Mononuclear cell (primary cell): ENCODE measurements at regions not wholly inside any gene's neighbourhood (a gene's known extent, or its start where the extent isn't known, plus 50 kb on each side); places are given as distances from the start of the nearest gene placed in this dataset.
"Not testable (repeated sequence)": the region's sequence is repeated elsewhere in the genome, so short reads cannot be mapped to it uniquely, and the experiment has no call there.

ENCODE experiments used
- H3K27me3 ChIP-seq: 2 replicates; pipeline ENCODE4 v1.6.0; 2011; ENCODE audit warnings: low read length, control low read depth; ENCODE audit not compliant: insufficient read depth
- H3K4me1 ChIP-seq: 2 replicates; pipeline ENCODE4 v1.5.1; 2011; ENCODE audit warnings: mild to moderate bottlenecking, low read length, control low read depth; ENCODE audit not compliant: insufficient read depth
- H3K4me3 ChIP-seq: 2 replicates; pipeline ENCODE4 v1.5.1; 2011; ENCODE audit warnings: mild to moderate bottlenecking, low read length, moderate library complexity
- H3K9me3 ChIP-seq: 2 replicates; pipeline ENCODE4 v1.5.1; 2011; ENCODE audit warnings: low read depth, mild to moderate bottlenecking, control low read depth, low read length

- Histone ChIP-seq H3K9me3 (no peaks in the 10 kb centered on the region), H3K27me3 (no peaks in the 10 kb centered on the region), H3K4me1 (no peaks in the 10 kb centered on the region), H3K4me3 (no peak overlapping the region)
These were observed 928.7 kb downstream of the KCNJ2 start for GRCh38 chr17:71098071-71098470.

- Histone ChIP-seq H3K4me1 (no peaks in the 10 kb centered on the region), H3K9me3 (no peaks in the 10 kb centered on the region), H3K4me3 (no peak overlapping the region), H3K27me3 (no peaks in the 10 kb centered on the region)
These were observed 929.8 kb downstream of the KCNJ2 start for GRCh38 chr17:71099003-71099714.

GRCh38 chr17:71102777-71103176, 933.4 kb downstream of the KCNJ2 start:
- Histone ChIP-seq H3K9me3 (no peaks in the 10 kb centered on the region), H3K27me3 (no peaks in the 10 kb centered on the region), H3K4me3 (no peak overlapping the region), H3K4me1 (no peaks in the 10 kb centered on the region)

GRCh38 chr17:71104225-71104624, 934.9 kb downstream of the KCNJ2 start:
- H3K4me1 ChIP-seq = no peaks in the 10 kb centered on the region
- H3K9me3 ChIP-seq = no peaks in the 10 kb centered on the region
- H3K4me3 ChIP-seq = no peak overlapping the region
- H3K27me3 ChIP-seq = no peaks in the 10 kb centered on the region

- not testable (repeated sequence) for H3K4me1 ChIP-seq, H3K27me3 ChIP-seq, H3K9me3 ChIP-seq, H3K4me3 ChIP-seq
These were observed 936.7 kb downstream of the KCNJ2 start for GRCh38 chr17:71106056-71106455.

- Histone ChIP-seq H3K9me3 (no peaks in the 10 kb centered on the region), H3K27me3 (no peaks in the 10 kb centered on the region), H3K4me1 (no peaks in the 10 kb centered on the region), H3K4me3 (no peak overlapping the region)
These were observed 937.8 kb downstream of the KCNJ2 start for GRCh38 chr17:71107136-71107535.

- no peaks in the 10 kb centered on the region for H3K9me3 ChIP-seq
- H3K27me3 ChIP-seq = no peaks in the 10 kb centered on the region
- no peaks in the 10 kb centered on the region for H3K4me1 ChIP-seq
- no peak overlapping the region for H3K4me3 ChIP-seq
These were observed 940.4 kb downstream of the KCNJ2 start for GRCh38 chr17:71109697-71110096.

GRCh38 chr17:71110326-71110725, 941.0 kb downstream of the KCNJ2 start:
- H3K9me3 ChIP-seq = no peaks in the 10 kb centered on the region
- no peak overlapping the region for H3K4me3 ChIP-seq
- no peaks in the 10 kb centered on the region for H3K27me3 ChIP-seq
- H3K4me1 ChIP-seq = no peaks in the 10 kb centered on the region

- Histone ChIP-seq H3K4me3 (no peak overlapping the region), H3K4me1 (no peaks in the 10 kb centered on the region), H3K9me3 (no peaks in the 10 kb centered on the region), H3K27me3 (no peaks in the 10 kb centered on the region)
These were observed 942.1 kb downstream of the KCNJ2 start for GRCh38 chr17:71111460-71111859.

- H3K4me1 ChIP-seq = no peaks in the 10 kb centered on the region
- H3K4me3 ChIP-seq = no peak overlapping the region
- no peaks in the 10 kb centered on the region for H3K27me3 ChIP-seq
- H3K9me3 ChIP-seq = no peaks in the 10 kb centered on the region
These were observed 942.6 kb downstream of the KCNJ2 start for GRCh38 chr17:71111934-71112333.

GRCh38 chr17:71113347-71113746, 944.0 kb downstream of the KCNJ2 start:
- Histone ChIP-seq H3K9me3 (no peaks in the 10 kb centered on the region), H3K4me3 (no peak overlapping the region), H3K4me1 (no peaks in the 10 kb centered on the region), H3K27me3 (no peaks in the 10 kb centered on the region)

GRCh38 chr17:71114911-71115668, 945.8 kb downstream of the KCNJ2 start:
- H3K4me1 ChIP-seq = no peaks in the 10 kb centered on the region
- H3K9me3 ChIP-seq = no peaks in the 10 kb centered on the region
- H3K27me3 ChIP-seq = no peaks in the 10 kb centered on the region
- H3K4me3 ChIP-seq = no peak overlapping the region

- H3K4me1 ChIP-seq = no peaks in the 10 kb centered on the region
- H3K27me3 ChIP-seq = no peaks in the 10 kb centered on the region
- H3K4me3 ChIP-seq = no peak overlapping the region
- no peaks in the 10 kb centered on the region for H3K9me3 ChIP-seq
These were observed 946.3 kb downstream of the KCNJ2 start for GRCh38 chr17:71115669-71115972.

- Histone ChIP-seq H3K4me1 (no peaks in the 10 kb centered on the region), H3K27me3 (no peaks in the 10 kb centered on the region), H3K9me3 (no peaks in the 10 kb centered on the region), H3K4me3 (no peak overlapping the region)
These were observed 948.1 kb downstream of the KCNJ2 start for GRCh38 chr17:71117466-71117865.

- no peak overlapping the region for H3K4me3 ChIP-seq
- H3K9me3 ChIP-seq = no peaks in the 10 kb centered on the region
- no peaks in the 10 kb centered on the region for H3K4me1 ChIP-seq
- no peaks in the 10 kb centered on the region for H3K27me3 ChIP-seq
These were observed 948.7 kb downstream of the KCNJ2 start for GRCh38 chr17:71118039-71118438.

- no peaks in the 10 kb centered on the region for H3K27me3 ChIP-seq
- no peaks in the 10 kb centered on the region for H3K9me3 ChIP-seq
- no peaks in the 10 kb centered on the region for H3K4me1 ChIP-seq
- no peak overlapping the region for H3K4me3 ChIP-seq
These were observed 958.1 kb downstream of the KCNJ2 start for GRCh38 chr17:71127416-71127815.
